NT2/D1 (cell line): ENCODE measurements at regions not wholly inside any gene's neighbourhood (a gene's known extent, or its start where the extent isn't known, plus 50 kb on each side); places are given as distances from the start of the nearest gene placed in this dataset.

ENCODE experiments used
- SUZ12 ChIP-seq: IDR thresholded peaks from 2 replicates; pipeline ENCODE4 v1.6.1; 2011; ENCODE audit not compliant: insufficient read length, insufficient read depth; ENCODE audit errors: extremely low read depth
- ZNF274 ChIP-seq: IDR thresholded peaks from 2 replicates; pipeline ENCODE4 v1.6.1; 2011; ENCODE audit warnings: mild to moderate bottlenecking, low read depth, low read length

- TF ChIP-seq ZNF274: no peak
- TF ChIP-seq SUZ12: no peak
Observed at GRCh38 chr16:60945225-60945624, 1091.0 kb downstream of the CDH8 start.
